B cell (primary cell): ENCODE measurements at regions not wholly inside any gene's neighbourhood (a gene's known extent, or its start where the extent isn't known, plus 50 kb on each side); places are given as distances from the start of the nearest gene placed in this dataset.

ENCODE experiments used
- ATAC-seq: fragments of 200-7000 bp; cut with Tn5 transposase; one replicate; pipeline ENCODE4 v1.10.0; 2021; ENCODE audit warnings: low read depth, mild to moderate bottlenecking, moderate number of reproducible peaks, moderate library complexity
- CTCF ChIA-PET: fragments of 350-600 bp; sonication (Branson Sonifier 250); formaldehyde crosslinking; loops from one replicate; lab custom pipeline; 2021; ENCODE audit warnings: antibody characterized with exemption, inconsistent platforms; lab: Charles Lee
- POLR2A ChIA-PET: fragments of 350-600 bp; sonication (Branson Sonifier 250); formaldehyde crosslinking; loops from one replicate; lab custom pipeline; 2021; ENCODE audit warnings: antibody characterized with exemption; lab: Charles Lee
- DNase-seq: peaks from one replicate; pipeline ENCODE4 v3.0.0; 2013
- H2AFZ ChIP-seq: 2 replicates; pipeline ENCODE4 v1.6.1; 2012; ENCODE audit warnings: mild to moderate bottlenecking, low read depth, low read length; ENCODE audit not compliant: insufficient read depth, poor library complexity, severe bottlenecking
- H3K27ac ChIP-seq, 2 donors: 1 replicate in 1 of 2; 2 replicates in 1 of 2; pipeline ENCODE4 v1.5.1; 2012 to 2013; ENCODE audit warnings: low read length in 2 of 2, mild to moderate bottlenecking in 2 of 2, moderate library complexity in 1 of 2
- H3K27me3 ChIP-seq, 4 experiments: fragments of 200-600 bp in 1 of 4; sonication (generic) in 1 of 4; replicated peaks in 1 of 4; 1 replicate in 2 of 4; 2 replicates in 2 of 4; pipeline versions ENCODE4 v1.6.1 to v1.7.0; 2013 to 2016; ENCODE audit warnings: low read length in 3 of 4, mild to moderate bottlenecking in 2 of 4, mixed read lengths in 1 of 4, moderate library complexity in 1 of 4; ENCODE audit not compliant: insufficient read depth in 4 of 4, control insufficient read depth in 3 of 4; ENCODE audit errors: control extremely low read depth in 1 of 4
- H3K36me3 ChIP-seq, 2 experiments: replicated peaks in 1 of 2; 1 replicate in 1 of 2; 2 replicates in 1 of 2; pipeline versions ENCODE4 v1.6.1 to v1.7.1; 2013; ENCODE audit warnings: low read length in 1 of 2; ENCODE audit not compliant: insufficient read depth in 2 of 2, control insufficient read depth in 1 of 2; ENCODE audit errors: control extremely low read depth in 1 of 2, extremely low read depth in 1 of 2
- H3K4me1 ChIP-seq, 2 donors: fragments of 200-600 bp in 1 of 2; sonication (generic) in 1 of 2; 1 replicate in 1 of 2; 2 replicates in 1 of 2; pipeline versions ENCODE4 v1.5.1 to v1.6.1; 2013 to 2017; ENCODE audit warnings: low read length in 2 of 2; ENCODE audit not compliant: control insufficient read depth in 2 of 2, insufficient read depth in 2 of 2
- H3K4me2 ChIP-seq: replicated peaks from 2 replicates; pipeline ENCODE3; 2012; ENCODE audit warnings: mild to moderate bottlenecking, low read depth, low read length; ENCODE audit not compliant: poor library complexity, severe bottlenecking
- H3K4me3 ChIP-seq, 5 experiments: fragments of 200-600 bp in 1 of 5; sonication (generic) in 1 of 5; 1 replicate in 3 of 5; 2 replicates in 2 of 5; pipeline versions ENCODE4 v1.5.1 to v1.7.0; 2011 to 2016; ENCODE audit warnings: low read length in 4 of 5, mild to moderate bottlenecking in 4 of 5, low read depth in 2 of 5, control low read depth in 1 of 5, moderate library complexity in 1 of 5; ENCODE audit not compliant: insufficient read depth in 1 of 5; ENCODE audit errors: control extremely low read depth in 1 of 5, extremely low read depth in 1 of 5
- H3K79me2 ChIP-seq: fragments of 200-600 bp; sonication (generic); one replicate; pipeline ENCODE4 v1.6.0; 2016; ENCODE audit warnings: low read length; ENCODE audit not compliant: control insufficient read depth, insufficient read depth
- H3K9ac ChIP-seq: fragments of 200-600 bp; sonication (generic); 2 replicates; pipeline ENCODE4 v1.6.1; 2017; ENCODE audit warnings: mild to moderate bottlenecking, low read length, moderate library complexity
- H3K9me3 ChIP-seq, 3 donors: one replicate each; pipeline versions ENCODE4 v1.6.1 to v1.7.1; 2013; ENCODE audit warnings: low read length in 2 of 3; ENCODE audit not compliant: control insufficient read depth in 2 of 3, insufficient read depth in 1 of 3; ENCODE audit errors: control extremely low read depth in 1 of 3
- H4K20me1 ChIP-seq: 2 replicates; pipeline ENCODE4 v1.6.0; 2012; ENCODE audit warnings: mild to moderate bottlenecking, low read length; ENCODE audit not compliant: insufficient read depth, control insufficient read depth, poor library complexity, severe bottlenecking
- H3K27ac Mint-ChIP-seq: one replicate; pipeline ENCODE4 v1.8.0; 2021; ENCODE audit warnings: mixed read lengths
- H3K27me3 Mint-ChIP-seq: one replicate; pipeline ENCODE4 v1.8.0; 2021; ENCODE audit warnings: mixed read lengths
- H3K4me1 Mint-ChIP-seq: one replicate; pipeline ENCODE4 v1.8.0; 2021; ENCODE audit warnings: mixed read lengths
- H3K4me3 Mint-ChIP-seq: one replicate; pipeline ENCODE4 v1.8.0; 2021; ENCODE audit warnings: mixed read lengths
- H3K9me3 Mint-ChIP-seq: one replicate; pipeline ENCODE4 v1.8.0; 2022; ENCODE audit warnings: mixed read lengths; ENCODE audit not compliant: insufficient read depth
- EZH2 ChIP-seq: IDR thresholded peaks from 2 replicates; pipeline ENCODE4 v1.6.1; 2012; ENCODE audit warnings: borderline replicate concordance, low read depth, mild to moderate bottlenecking, moderate library complexity, low read length; ENCODE audit not compliant: insufficient read depth, poor library complexity, severe bottlenecking
- WGBS: methylation state at CpG from one replicate; pipeline ENCODE4 v1.1.5; 2013; ENCODE audit warnings: missing lambda C conversion rate; ENCODE audit not compliant: insufficient coverage; 5-methylcytosine and 5-hydroxymethylcytosine counted together
- intact Hi-C: fragments of 100-400 bp; cut with micrococcal nuclease; formaldehyde crosslinking; loops from one replicate; pipeline ENCODE4 v1.10.0; 2022
- TF ChIP-seq, protein P1 (sequence below): fragments of 200-600 bp; IDR thresholded peaks from one replicate; pipeline ENCODE4 v1.8.0; 2022; ENCODE audit warnings: antibody characterized with exemption, mild to moderate bottlenecking

DNA sequence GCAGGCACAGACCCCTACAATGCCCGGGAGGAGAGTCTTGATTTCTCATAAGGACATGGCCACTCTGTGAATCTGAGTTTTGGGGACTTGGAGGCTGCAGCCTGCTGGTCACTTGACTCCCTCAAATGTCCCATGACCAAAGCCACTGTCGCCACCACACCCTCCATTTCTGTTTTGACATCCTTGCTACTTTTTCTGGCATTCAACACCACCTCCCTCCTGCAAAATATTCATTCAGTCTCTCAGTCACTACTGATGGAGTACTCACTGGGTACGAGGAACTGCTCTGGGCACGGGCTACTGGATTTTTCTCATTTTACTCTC lies 208.6 kb upstream of the HAAO start:
- H3K4me2 ChIP-seq: no peak overlapping the region
- H3K36me3 ChIP-seq: no peaks in the 10 kb centered on the region
- H3K79me2 ChIP-seq: no peaks in the 10 kb centered on the region
- H3K9me3 Mint-ChIP-seq: no peaks in the 10 kb centered on the region
- peaks cover 0 to 17% (median under 1%) of the 10 kb centered on the region in 3 donors for H3K9me3 ChIP-seq
- peaks cover 0 to 5% (median under 1%) of the 10 kb centered on the region in 4 experiments for H3K27me3 ChIP-seq
- intact Hi-C loops: no loop called here
- H3K4me3 ChIP-seq: no peak overlapping the region
- peaks cover 9% of the 10 kb centered on the region for H3K4me1 Mint-ChIP-seq
- H3K27ac Mint-ChIP-seq: no peak overlapping the region
- 82% methylated on average over 4 of the region's 4 CpGs for WGBS
- no peak overlapping the region for H2AFZ ChIP-seq
- DNase-seq (no peak), ATAC-seq (no peak)
- H3K9ac ChIP-seq: no peak overlapping the region
- ChIA-PET POLR2A (no interaction called here), CTCF (no interaction called here)
- H4K20me1 ChIP-seq: no peaks in the 10 kb centered on the region
- peaks cover 8% of the 10 kb centered on the region for H3K27me3 Mint-ChIP-seq
- TF ChIP-seq EZH2: no peak
- TF ChIP-seq, protein P1, sequence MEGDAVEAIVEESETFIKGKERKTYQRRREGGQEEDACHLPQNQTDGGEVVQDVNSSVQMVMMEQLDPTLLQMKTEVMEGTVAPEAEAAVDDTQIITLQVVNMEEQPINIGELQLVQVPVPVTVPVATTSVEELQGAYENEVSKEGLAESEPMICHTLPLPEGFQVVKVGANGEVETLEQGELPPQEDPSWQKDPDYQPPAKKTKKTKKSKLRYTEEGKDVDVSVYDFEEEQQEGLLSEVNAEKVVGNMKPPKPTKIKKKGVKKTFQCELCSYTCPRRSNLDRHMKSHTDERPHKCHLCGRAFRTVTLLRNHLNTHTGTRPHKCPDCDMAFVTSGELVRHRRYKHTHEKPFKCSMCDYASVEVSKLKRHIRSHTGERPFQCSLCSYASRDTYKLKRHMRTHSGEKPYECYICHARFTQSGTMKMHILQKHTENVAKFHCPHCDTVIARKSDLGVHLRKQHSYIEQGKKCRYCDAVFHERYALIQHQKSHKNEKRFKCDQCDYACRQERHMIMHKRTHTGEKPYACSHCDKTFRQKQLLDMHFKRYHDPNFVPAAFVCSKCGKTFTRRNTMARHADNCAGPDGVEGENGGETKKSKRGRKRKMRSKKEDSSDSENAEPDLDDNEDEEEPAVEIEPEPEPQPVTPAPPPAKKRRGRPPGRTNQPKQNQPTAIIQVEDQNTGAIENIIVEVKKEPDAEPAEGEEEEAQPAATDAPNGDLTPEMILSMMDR: no peak
- no peak overlapping the region for H3K4me3 Mint-ChIP-seq
- no peaks in the 10 kb centered on the region for H3K4me1 ChIP-seq
- H3K27ac ChIP-seq: no peak overlapping the region

- no peak overlapping the region for H3K27ac Mint-ChIP-seq
Observed at GRCh38 chr2:43000242-43001054, 208.1 kb upstream of the HAAO start.

More at GRCh38 chr2:43000242-43001054, 208.1 kb upstream of the HAAO start:
- Histone ChIP-seq H3K4me3 (no peak overlapping the region), H3K9me3 (peaks cover 0 to 15% (median 6%) of the 10 kb centered on the region in 3 donors), H3K4me2 (no peak overlapping the region), H3K36me3 (no peaks in the 10 kb centered on the region), H3K9ac (no peak overlapping the region), H3K27ac (no peak overlapping the region), H3K4me1 (no peaks in the 10 kb centered on the region), H3K27me3 (no peaks in the 10 kb centered on the region), H3K79me2 (no peaks in the 10 kb centered on the region), H2AFZ (no peak overlapping the region), H4K20me1 (no peaks in the 10 kb centered on the region)
- CTCF ChIA-PET: no interaction called here
- Mint-ChIP-seq H3K27me3 (peaks cover 6% of the 10 kb centered on the region), H3K4me3 (no peak overlapping the region), H3K9me3 (peaks cover 4% of the 10 kb centered on the region), H3K4me1 (peaks cover 9% of the 10 kb centered on the region)
- WGBS: 83% methylated on average over 23 of the region's 25 CpGs
- intact Hi-C loops: no loop called here
- no peak for TF ChIP-seq EZH2
- TF ChIP-seq, protein P1: no peak
- DNase-seq (no peak), ATAC-seq (no peak)
- POLR2A ChIA-PET: no interaction called here
